K562 (cell line): ENCODE measurements at regions not wholly inside any gene's neighbourhood (a gene's known extent, or its start where the extent isn't known, plus 50 kb on each side); places are given as distances from the start of the nearest gene placed in this dataset.

Experiments used
- ERF ChIP-seq: fragments of 450-650 bp; formaldehyde crosslinking; IDR thresholded peaks from 2 replicates; pipeline ENCODE4 v1.4.0; 2020; ENCODE audit warnings: mild to moderate bottlenecking, mixed read lengths
- GTF2F1 ChIP-seq: IDR thresholded peaks from 2 replicates; pipeline ENCODE4 v1.6.1; 2011; ENCODE audit warnings: low read depth, low read length, improper control_type of control experiment
- NFATC3 ChIP-seq: fragments of 450-650 bp; IDR thresholded peaks from 2 replicates; pipeline ENCODE4 v1.6.1; 2017; ENCODE audit warnings: mild to moderate bottlenecking
- RBBP5 ChIP-seq: fragments of 200-600 bp; sonication (generic); IDR thresholded peaks from 2 replicates; pipeline ENCODE4 v1.6.1; 2012; ENCODE audit warnings: borderline replicate concordance, mild to moderate bottlenecking, low read length, control low read depth, inconsistent platforms; ENCODE audit not compliant: insufficient read depth, poor library complexity, severe bottlenecking
- TCF7L2 ChIP-seq: fragments of 150-350 bp; IDR thresholded peaks from 2 replicates; pipeline ENCODE4 v1.6.1; 2016; ENCODE audit warnings: low read depth, mild to moderate bottlenecking, low read length, moderate library complexity
- THRAP3 ChIP-seq: fragments of 450-650 bp; IDR thresholded peaks from 2 replicates; pipeline ENCODE4 v1.6.1; 2016; ENCODE audit warnings: mild to moderate bottlenecking, inconsistent platforms, borderline replicate concordance
- TF ChIP-seq, protein P1 (sequence below): fragments of 450-650 bp; formaldehyde crosslinking; IDR thresholded peaks from 2 replicates; pipeline ENCODE4 v1.4.0; 2020; ENCODE audit warnings: mild to moderate bottlenecking, moderate library complexity
- TF ChIP-seq, protein P2 (sequence below): sonication (generic); formaldehyde crosslinking; IDR thresholded peaks from 2 replicates; pipeline ENCODE4 v1.8.0; 2022; ENCODE audit warnings: mild to moderate bottlenecking, low read depth, missing genetic modification reagents

DNA sequence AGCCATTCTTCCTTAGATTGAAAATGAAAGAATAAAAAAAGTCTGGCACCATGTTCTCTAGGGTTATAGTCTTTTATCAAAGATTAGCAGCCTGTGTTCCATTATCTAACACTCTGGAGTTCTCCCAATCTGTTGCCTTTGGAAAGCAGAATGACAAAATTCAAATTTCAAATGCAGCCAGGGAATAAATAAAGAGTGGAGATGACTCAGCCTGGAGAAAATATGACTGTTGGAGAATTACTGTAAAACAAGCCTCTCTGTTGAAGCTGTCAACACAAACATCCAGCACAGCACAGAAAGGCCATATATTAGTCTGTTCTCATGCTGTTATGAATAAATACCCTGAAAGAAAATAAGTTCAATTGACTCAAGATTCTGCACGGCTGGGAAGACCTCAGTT is 650.5 kb upstream of the SLC10A2 start:
- TF ChIP-seq TCF7L2 (no peak), NFATC3 (no peak), ERF (CRISPR knock-in tag) (no peak), GTF2F1 (no peak), THRAP3 (no peak), RBBP5 (no peak)
- TF ChIP-seq, protein P1, sequence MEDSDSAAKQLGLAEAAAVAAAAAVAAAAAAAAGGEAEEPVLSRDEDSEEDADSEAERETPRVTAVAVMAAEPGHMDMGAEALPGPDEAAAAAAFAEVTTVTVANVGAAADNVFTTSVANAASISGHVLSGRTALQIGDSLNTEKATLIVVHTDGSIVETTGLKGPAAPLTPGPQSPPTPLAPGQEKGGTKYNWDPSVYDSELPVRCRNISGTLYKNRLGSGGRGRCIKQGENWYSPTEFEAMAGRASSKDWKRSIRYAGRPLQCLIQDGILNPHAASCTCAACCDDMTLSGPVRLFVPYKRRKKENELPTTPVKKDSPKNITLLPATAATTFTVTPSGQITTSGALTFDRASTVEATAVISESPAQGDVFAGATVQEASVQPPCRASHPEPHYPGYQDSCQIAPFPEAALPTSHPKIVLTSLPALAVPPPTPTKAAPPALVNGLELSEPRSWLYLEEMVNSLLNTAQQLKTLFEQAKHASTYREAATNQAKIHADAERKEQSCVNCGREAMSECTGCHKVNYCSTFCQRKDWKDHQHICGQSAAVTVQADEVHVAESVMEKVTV (CRISPR knock-in tag): no peak
- TF ChIP-seq, protein P2, sequence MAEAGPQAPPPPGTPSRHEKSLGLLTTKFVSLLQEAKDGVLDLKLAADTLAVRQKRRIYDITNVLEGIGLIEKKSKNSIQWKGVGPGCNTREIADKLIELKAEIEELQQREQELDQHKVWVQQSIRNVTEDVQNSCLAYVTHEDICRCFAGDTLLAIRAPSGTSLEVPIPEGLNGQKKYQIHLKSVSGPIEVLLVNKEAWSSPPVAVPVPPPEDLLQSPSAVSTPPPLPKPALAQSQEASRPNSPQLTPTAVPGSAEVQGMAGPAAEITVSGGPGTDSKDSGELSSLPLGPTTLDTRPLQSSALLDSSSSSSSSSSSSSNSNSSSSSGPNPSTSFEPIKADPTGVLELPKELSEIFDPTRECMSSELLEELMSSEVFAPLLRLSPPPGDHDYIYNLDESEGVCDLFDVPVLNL (CRISPR knock-in tag): no peak
